ENCODE measurements at regions not wholly inside any gene's neighbourhood (a gene's known extent, or its start where the extent isn't known, plus 50 kb on each side); places are given as distances from the start of the nearest gene placed in this dataset.

GRCh38 chr2:121949271-121949670, 193.8 kb downstream of the TSN start:
- Mint-ChIP-seq H3K27ac (ENCODE audit: unreplicated experiment) (no peak overlapping the region), H3K4me3 (ENCODE audit: unreplicated experiment) (no peak overlapping the region), H3K36me3 (ENCODE audit: low read depth, unreplicated experiment) (no peaks in the 10 kb centered on the region), H3K27me3 (ENCODE audit: low read depth, unreplicated experiment) (peaks cover 2% of the 10 kb centered on the region), H3K4me1 (ENCODE audit: low read depth, unreplicated experiment) (peaks cover 6% of the 10 kb centered on the region), H3K9me3 (ENCODE audit: unreplicated experiment) (peaks cover 10% of the 10 kb centered on the region)
- no peak overlapping the region for H3K27ac ChIP-seq (ENCODE audit: low read depth, low read length)
- TF ChIP-seq CTCF (IDR thresholded peaks at IDR 0.05; ENCODE audit: insufficient read depth, low read depth, low read length), result no peak
- TF ChIP-seq EZH2 (IDR thresholded peaks at IDR 0.05; ENCODE audit: insufficient read depth, low read length), result no peak
- H3K9ac ChIP-seq (ENCODE audit: low read length), result no peak overlapping the region
- H2AFZ ChIP-seq (ENCODE audit: low read depth, low read length), result no peak overlapping the region
- H3K4me2 ChIP-seq (ENCODE audit: low read length), result no peak overlapping the region
- H3K4me3 ChIP-seq (ENCODE audit: insufficient read depth, low read depth, low read length), result no peak overlapping the region
- no peaks in the 10 kb centered on the region for H3K9me3 ChIP-seq (ENCODE audit: insufficient read depth, low read depth, low read length)
- H3K4me1 ChIP-seq (ENCODE audit: insufficient read depth, low read length), result peaks cover 3% of the 10 kb centered on the region
- FAIRE-seq (no peak), DNase-seq (ENCODE audit: low read depth) (no peak)
- H3K36me3 ChIP-seq (ENCODE audit: insufficient read depth, low read length), result no peaks in the 10 kb centered on the region
- H3K27me3 ChIP-seq (ENCODE audit: insufficient read depth, low read length), result no peaks in the 10 kb centered on the region
- H3K79me2 ChIP-seq (ENCODE audit: insufficient read depth, low read length), result no peaks in the 10 kb centered on the region
- H4K20me1 ChIP-seq (ENCODE audit: insufficient read depth, low read length), result no peaks in the 10 kb centered on the region

- Histone ChIP-seq H3K4me3 (ENCODE audit: insufficient read depth, low read depth, low read length) (no peak overlapping the region), H3K4me2 (ENCODE audit: low read length) (no peak overlapping the region), H3K27ac (ENCODE audit: low read depth, low read length) (no peak overlapping the region), H3K9me3 (ENCODE audit: insufficient read depth, low read depth, low read length) (no peaks in the 10 kb centered on the region), H3K36me3 (ENCODE audit: insufficient read depth, low read length) (no peaks in the 10 kb centered on the region), H3K27me3 (ENCODE audit: insufficient read depth, low read length) (peaks cover 2% of the 10 kb centered on the region), H2AFZ (ENCODE audit: low read depth, low read length) (no peak overlapping the region), H3K4me1 (ENCODE audit: insufficient read depth, low read length) (no peaks in the 10 kb centered on the region), H4K20me1 (ENCODE audit: insufficient read depth, low read length) (no peaks in the 10 kb centered on the region), H3K9ac (ENCODE audit: low read length) (no peak overlapping the region), H3K79me2 (ENCODE audit: insufficient read depth, low read length) (no peaks in the 10 kb centered on the region)
- Mint-ChIP-seq H3K4me1 (ENCODE audit: low read depth, unreplicated experiment) (no peaks in the 10 kb centered on the region), H3K27me3 (ENCODE audit: low read depth, unreplicated experiment) (peaks cover 13% of the 10 kb centered on the region), H3K36me3 (ENCODE audit: low read depth, unreplicated experiment) (no peaks in the 10 kb centered on the region), H3K9me3 (ENCODE audit: unreplicated experiment) (peaks cover 8% of the 10 kb centered on the region), H3K27ac (ENCODE audit: unreplicated experiment) (no peak overlapping the region), H3K4me3 (ENCODE audit: unreplicated experiment) (no peak overlapping the region)
- FAIRE-seq (no peak), DNase-seq (ENCODE audit: low read depth) (no peak)
- TF ChIP-seq CTCF (IDR thresholded peaks at IDR 0.05; ENCODE audit: insufficient read depth, low read depth, low read length), result no peak
- TF ChIP-seq EZH2 (IDR thresholded peaks at IDR 0.05; ENCODE audit: insufficient read depth, low read length), result no peak
Measured at GRCh38 chr2:121955426-121955825, 200.0 kb downstream of the TSN start.

GRCh38 chr2:121955872-121956271, 200.4 kb downstream of the TSN start:
- Histone ChIP-seq H3K79me2 (ENCODE audit: insufficient read depth, low read length) (no peaks in the 10 kb centered on the region), H3K9ac (ENCODE audit: low read length) (no peak overlapping the region), H3K4me3 (ENCODE audit: insufficient read depth, low read depth, low read length) (no peak overlapping the region), H3K4me1 (ENCODE audit: insufficient read depth, low read length) (no peaks in the 10 kb centered on the region), H2AFZ (ENCODE audit: low read depth, low read length) (no peak overlapping the region), H3K4me2 (ENCODE audit: low read length) (no peak overlapping the region), H3K36me3 (ENCODE audit: insufficient read depth, low read length) (no peaks in the 10 kb centered on the region), H3K27ac (ENCODE audit: low read depth, low read length) (no peak overlapping the region), H4K20me1 (ENCODE audit: insufficient read depth, low read length) (no peaks in the 10 kb centered on the region), H3K9me3 (ENCODE audit: insufficient read depth, low read depth, low read length) (no peaks in the 10 kb centered on the region), H3K27me3 (ENCODE audit: insufficient read depth, low read length) (peaks cover 2% of the 10 kb centered on the region)
- no peak overlapping the region for H3K27ac Mint-ChIP-seq (ENCODE audit: unreplicated experiment)
- no peak overlapping the region for H3K4me3 Mint-ChIP-seq (ENCODE audit: unreplicated experiment)
- FAIRE-seq (no peak), DNase-seq (ENCODE audit: low read depth) (no peak)
- TF ChIP-seq EZH2 (IDR thresholded peaks at IDR 0.05; ENCODE audit: insufficient read depth, low read length) (no peak), CTCF (IDR thresholded peaks at IDR 0.05; ENCODE audit: insufficient read depth, low read depth, low read length) (no peak)
- no peaks in the 10 kb centered on the region for H3K4me1 Mint-ChIP-seq (ENCODE audit: low read depth, unreplicated experiment)
- no peaks in the 10 kb centered on the region for H3K36me3 Mint-ChIP-seq (ENCODE audit: low read depth, unreplicated experiment)
- H3K27me3 Mint-ChIP-seq (ENCODE audit: low read depth, unreplicated experiment), result peaks cover 13% of the 10 kb centered on the region
- H3K9me3 Mint-ChIP-seq (ENCODE audit: unreplicated experiment), result peaks cover 8% of the 10 kb centered on the region
